ENCODE measurements at regions not wholly inside any gene's neighbourhood (a gene's known extent, or its start where the extent isn't known, plus 50 kb on each side); places are given as distances from the start of the nearest gene placed in this dataset.
"Not testable (repeated sequence)": the region's sequence is repeated elsewhere in the genome, so short reads cannot be mapped to it uniquely, and the experiment has no call there.

DNA sequence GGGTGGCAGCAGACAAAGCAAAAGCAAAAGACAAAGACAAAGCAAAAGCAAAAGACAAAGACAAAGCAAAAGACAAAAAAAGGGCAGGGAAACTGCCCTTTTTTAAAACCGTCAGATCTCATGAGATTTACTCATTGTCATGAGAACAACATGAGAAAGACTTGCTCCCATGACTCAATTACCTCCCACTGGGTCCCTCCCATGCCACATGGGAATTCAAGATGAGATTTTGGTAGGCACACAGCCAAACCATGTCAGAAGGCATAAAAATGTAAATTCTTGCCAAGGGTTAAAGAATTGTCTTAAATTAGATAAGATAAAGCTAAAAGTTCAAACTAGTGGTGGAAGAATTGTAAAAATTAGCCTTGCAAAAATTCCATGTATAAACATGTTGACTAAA is 419.7 kb downstream of the TRAM1L1 start:
- DNase-seq (ENCODE audit: low spot score): no peak

DNA sequence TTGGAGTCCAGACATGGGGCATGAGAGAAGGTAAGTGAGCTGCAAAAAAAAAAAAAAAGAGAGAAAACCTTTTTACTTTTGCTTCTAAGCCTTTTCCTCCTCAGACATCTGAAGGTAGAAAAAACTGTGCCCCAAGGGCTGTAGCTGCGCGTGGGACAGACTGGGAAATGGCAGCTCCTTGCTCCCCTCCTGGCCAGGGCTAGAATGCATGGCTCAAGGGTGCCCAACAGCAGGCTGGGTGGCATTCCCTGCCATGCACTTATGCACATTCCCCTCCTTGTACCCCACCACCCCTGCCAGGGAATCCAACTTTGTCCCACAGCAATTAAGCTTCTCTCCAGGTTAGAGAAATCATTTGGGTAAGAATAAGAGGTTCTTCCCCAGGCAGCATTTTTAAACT is 421.2 kb downstream of the TRAM1L1 start:
- DNase-seq (ENCODE audit: low spot score): no peak

DNA sequence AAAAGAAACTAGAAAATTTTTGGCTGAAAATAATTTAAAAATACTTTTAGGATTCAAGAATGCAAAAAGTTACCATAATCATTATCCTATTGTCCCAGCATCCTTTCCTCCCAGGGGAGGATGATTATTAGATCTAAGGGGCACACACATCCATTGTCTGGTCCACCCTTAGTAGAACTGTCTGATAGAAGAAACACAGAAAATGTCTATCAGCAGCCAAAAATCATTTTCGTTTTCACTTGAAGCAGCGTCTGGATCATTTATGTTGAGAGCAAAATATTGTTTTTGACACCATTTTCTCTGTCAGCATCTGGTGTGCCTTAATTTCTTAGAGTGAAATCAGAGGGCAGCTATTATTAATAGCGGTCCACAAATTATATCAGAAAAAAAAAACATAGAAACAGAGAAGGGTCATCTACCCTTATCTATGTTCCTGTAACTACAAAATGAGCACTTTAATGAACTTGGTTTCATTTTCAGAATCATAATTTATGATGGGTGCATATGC is 446.3 kb downstream of the TRAM1L1 start:
- DNase-seq (ENCODE audit: low spot score): no peak

DNA sequence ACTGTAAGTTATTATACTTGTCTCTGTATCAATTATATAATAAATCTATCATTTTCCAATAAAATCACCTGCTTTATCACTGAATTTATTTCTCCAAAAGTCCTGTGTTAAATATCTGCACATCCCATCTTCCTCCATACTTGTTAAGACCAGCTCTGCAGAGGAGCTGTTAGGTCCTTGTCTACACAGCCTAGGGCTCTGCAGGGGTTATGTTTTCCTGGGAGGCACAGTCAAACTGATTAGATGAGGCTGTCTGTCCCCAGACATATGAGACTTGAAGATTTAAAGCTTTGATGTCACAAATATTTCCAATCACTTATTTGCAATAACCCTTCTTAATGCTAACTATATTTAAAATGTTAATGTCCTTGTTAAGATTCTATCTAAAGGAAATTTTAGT is 446.8 kb downstream of the TRAM1L1 start:
- no peak for DNase-seq (ENCODE audit: low spot score)

DNA sequence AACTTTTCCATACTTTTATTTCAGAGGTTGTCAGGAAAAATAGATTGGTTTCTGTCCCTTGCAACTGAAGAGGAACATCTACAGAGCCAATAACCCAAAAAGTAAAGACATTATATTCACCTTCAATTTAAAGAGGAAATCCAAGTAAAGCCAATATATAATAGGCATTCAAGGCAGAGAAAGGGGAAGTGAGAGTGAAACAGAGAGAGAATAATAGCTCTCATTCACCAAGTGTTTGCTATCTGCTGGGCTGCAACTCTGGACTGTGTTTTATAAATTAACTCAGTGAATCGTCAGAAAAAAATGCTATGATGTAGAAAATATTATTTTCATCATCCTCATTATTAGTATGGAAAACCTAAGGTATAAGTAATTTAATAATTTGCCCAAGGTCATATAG is 448.5 kb downstream of the TRAM1L1 start:
- no peak for DNase-seq (ENCODE audit: low spot score)

DNA sequence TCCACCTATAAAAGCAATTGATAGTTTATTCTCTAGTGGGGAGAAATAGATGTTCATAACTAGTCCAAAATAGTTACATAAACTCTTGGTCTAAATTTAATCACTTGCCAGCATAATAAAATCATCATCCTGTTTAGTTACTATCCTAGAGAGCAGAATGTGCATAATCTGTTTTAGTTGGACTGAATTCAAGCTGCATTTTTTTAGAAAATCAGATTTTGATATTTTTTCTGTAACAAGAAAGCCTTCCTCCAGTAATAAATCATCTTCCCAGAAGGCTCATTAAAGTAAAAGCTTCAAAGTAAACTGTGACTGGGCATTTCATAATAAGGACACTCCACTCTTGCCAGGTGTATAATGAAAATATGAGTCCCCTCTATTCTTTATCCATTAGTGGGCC is 453.1 kb downstream of the TRAM1L1 start:
- DNase-seq (ENCODE audit: low spot score): no peak

DNA sequence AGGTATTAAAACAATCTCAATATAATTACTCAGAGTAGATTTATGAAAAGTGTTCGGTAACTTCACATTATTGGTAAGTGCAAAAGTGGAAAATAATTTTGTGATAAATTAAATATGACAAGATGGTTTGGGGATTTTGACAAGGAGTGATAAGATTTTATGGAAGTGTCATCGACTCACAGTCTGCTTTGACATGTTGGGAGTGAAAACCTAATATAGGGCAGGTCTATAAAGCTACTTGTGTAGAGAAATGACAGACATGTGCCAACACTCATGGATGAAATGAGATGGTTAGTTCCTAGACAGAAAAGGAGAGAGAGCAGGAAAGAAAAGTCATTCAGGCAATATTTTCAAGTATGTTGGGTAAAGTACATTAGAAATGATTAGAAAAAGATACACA is 456.8 kb downstream of the TRAM1L1 start:
- DNase-seq (ENCODE audit: low spot score): no peak

DNA sequence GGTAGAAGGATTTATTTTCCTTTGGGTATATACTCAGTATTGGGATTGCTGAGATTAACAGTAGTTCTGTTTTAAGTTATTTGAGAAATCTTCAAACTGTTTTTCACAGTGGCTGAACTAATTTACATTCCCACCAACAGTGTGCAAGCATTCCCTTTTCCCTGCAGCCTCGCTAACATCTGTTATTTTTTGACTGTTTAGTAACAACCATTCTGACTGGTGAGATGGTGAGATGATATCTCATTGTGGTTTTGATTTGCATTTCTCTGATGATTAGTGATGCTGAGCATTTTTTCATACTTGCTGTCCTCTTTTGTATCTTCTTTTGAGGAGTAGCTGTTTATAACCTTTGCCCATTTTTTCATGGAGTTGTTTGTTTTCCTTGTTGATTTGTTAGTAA is 457.8 kb downstream of the TRAM1L1 start:
- no peak for DNase-seq (ENCODE audit: low spot score)

DNA sequence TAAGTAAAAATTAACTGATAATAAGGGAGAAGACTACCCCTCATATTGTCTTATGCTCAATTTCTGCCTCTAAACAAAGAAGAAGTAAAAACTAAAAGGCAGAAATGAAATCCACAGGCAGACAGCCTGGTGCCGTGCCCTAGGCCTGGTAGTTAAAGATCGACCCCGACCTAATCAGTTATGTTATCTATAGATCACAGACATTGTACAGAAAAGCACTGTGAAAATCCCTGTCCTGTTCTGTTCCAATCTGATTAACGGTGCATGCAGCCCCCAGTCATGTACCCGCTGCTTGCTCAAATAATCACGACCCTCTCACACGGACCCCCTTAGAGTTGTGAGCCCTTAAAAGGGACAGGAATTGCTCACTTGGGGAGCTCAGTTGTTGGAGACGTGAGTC is 465.9 kb downstream of the TRAM1L1 start:
- DNase-seq (ENCODE audit: low spot score): not testable (repeated sequence)

DNA sequence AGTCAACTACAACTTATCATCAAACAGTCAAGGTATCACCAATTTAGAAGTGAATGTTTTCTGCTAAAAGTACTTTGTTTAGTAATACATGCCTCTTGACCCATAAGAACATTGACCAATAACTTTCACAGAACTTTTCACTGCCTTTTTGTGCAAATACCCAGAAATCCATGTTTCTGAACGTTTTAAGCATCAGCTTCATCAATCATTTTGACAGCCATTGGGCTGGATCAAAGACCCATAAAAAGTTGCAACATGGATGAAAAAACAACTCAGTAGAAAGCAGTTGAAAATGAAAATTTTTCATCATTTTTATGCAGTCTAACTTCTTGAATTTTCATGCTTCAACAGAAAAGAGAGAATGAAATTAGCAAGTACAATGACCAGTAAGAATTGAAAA is 466.7 kb downstream of the TRAM1L1 start:
- DNase-seq (ENCODE audit: low spot score): no peak

DNA sequence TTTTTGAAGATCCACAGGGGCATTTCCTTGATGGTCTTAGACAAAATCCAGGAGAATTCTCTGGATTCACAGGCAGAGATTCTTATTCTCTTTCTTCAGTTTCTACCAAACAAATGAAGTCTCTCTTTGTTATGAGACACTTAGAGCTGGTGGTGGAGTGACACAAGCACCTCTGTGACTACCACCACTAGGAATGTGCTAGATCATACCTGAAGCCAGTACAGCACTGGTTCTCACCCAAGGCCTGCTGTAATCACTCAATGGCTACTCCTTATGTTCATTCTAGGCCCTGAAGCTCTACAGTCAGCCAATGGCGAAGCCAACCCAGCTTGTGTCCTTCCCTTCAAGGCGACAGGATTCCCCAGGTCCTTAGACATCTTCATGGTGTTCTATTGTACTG is 482.3 kb downstream of the TRAM1L1 start:
- no peak for DNase-seq (ENCODE audit: low spot score)

DNA sequence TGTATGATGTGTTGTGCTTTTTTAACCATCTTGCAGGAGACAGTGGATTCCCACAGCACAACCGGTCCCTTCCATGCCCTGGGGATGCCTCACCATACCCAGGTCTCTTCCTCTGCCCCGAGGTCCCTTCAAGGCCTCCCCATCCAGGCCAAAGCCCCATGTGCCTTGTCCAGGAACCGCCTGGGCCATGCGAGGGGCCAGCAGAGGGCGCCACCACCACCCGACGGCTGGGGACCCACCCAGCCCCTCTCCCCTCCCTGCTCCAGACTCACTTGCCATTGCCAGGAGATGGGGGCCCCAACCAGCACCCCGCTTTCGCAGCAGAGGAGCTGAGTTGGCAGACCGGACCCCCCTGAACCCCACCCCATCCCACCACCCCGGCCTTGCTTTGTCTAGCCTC is 485.5 kb downstream of the TRAM1L1 start:
- DNase-seq (ENCODE audit: low spot score): no peak

DNA sequence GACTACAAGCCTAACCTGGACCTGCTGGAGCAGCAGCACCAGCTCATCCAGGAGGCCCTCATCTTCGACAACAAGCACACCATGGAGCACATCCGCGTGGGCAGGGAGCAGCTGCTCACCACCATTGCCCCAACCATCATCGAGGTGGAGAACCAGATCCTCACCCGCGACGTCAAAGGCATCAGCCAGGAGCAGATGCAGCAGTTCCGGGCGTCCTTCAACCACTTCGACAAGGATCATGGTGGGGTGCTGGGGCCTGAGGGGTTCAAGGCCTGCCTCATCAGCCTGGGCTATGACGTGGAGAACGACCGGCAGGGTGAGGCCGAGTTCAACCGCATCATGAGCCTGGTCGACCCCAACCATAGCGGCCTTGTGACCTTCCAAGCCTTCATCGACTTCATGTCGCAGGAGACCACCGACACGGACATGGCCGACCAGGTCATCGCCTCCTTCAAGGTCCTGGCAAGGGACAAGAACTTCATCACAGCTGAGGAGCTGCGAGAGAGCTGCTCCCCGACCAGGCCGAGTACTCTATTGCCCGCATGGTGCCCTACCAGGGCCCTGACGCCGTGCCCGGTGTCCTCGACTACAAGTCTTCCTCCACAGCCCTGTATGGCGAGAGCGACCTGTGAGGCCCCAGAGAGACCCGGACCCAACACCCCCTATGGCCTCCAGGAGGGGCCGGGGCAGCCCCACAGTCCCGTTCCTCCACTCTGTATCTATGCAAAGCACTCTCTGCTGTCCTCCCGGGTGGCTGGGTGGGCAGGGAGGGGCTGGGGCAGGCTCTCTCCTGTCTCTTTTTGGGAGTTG is 486.2 kb downstream of the TRAM1L1 start:
- DNase-seq (ENCODE audit: low spot score): no peak

DNA sequence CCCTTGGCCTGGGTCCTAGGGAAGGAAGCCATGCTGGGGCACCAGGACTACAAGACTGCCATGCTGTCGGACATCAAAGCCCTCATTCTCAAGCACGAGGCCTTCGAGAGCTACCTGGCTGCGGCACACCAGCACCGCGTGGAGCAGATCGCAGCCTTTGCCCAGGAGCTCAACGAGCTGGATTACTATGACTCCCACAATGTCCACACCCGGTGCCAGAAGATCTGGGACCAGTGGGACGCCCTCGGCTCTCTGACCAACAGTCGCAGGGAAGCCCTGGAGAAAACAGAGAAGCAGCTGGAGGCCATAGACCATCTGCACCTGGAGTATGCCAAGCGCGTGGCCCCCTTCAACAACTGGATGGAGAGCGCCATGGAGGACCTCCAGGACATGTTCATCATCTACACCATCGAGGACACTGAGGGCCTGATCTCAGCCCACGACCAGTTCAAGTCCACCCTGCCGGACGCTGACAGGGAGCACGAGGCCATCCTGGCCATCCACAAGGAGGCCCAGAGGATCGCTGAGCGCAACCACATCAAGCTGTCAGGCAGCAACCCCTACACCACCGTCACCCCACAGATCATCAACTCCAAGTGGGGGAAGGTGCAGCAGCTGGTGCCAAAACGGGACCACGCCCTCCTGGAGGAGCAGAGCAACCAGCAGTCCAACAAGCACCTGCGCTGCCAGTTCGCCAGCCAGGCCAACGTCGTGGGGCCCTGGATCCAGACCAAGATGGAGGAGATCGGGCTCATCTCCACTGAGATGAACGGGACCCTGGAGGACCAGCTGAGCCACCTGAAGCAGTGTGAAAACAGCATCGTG is 487.0 kb downstream of the TRAM1L1 start:
- no peak for DNase-seq (ENCODE audit: low spot score)

DNA sequence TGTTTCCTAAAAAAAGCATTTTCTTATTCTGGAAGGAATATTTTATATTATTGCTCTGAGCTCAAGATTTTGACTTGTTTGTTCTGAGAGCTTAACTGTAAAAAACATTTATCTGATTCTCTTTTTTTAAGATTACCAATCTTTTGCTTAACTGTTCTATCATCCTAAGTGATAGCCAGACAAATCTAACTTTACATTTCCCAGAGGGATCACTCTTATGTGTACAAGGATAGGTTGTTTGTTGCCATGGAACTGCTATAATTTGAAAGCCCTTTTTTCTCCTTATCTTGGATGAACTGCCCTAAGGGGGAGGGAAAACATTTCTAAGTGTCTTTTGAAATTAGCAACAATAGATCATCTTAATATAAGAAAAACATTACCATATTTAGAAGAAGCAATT is 494.7 kb downstream of the TRAM1L1 start:
- no peak for DNase-seq (ENCODE audit: low spot score)

DNA sequence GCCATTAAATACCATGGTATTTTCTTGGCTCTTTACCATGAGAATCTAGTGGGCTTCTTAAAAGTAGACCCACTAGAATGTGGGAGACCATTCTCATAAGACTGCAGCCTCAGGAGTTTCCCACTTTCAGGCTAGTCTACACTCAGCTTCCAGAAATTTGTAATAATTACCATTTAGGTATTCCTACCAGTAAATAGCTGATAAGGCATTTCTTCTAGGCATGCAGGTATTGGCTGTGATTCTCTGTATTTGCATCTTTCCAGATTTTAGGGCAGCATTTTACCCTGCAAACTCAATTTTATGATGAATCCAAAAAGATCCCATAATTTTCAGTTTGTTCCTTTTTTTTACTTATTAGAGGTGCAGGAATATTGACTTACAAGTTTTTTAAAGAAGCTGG is 496.6 kb downstream of the TRAM1L1 start:
- no peak for DNase-seq (ENCODE audit: low spot score)

DNA sequence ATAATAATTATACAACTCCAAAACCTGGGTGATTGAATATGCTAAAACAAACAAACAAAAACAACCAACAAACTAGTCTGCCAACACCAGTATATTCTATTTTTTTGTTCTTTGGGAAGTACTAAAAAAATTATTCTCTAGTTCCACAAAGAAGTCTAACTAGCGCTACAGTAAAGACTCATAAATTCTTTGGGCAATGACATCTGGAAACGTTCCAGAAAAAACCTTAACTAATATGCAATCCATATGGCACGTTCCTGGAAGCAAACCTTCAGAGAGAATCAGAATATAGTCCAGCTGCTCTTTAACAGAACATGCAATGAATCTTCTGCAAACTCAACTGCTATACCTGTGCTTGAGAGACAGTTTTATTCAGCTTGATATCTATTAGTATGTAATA is 500.1 kb downstream of the TRAM1L1 start:
- DNase-seq (ENCODE audit: low spot score): no peak

DNA sequence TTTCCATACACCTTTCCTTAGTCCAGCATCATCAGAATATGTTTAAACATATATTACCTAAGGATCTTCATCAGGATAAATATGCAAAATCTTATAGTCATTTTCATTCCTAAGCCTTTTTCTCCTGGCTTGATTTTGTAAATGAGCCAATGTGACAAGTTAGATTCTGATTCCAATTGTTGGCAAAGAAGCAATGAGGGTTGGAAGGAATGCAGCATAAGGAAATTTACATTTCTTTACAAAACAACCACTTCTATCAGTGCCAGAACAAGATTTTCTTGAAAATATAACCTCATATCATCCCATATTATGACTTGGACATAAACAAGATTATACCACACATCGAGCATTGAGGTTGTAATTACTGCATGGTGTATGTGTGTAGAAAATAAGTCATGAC is 508.1 kb downstream of the TRAM1L1 start:
- DNase-seq (ENCODE audit: low spot score): no peak

DNA sequence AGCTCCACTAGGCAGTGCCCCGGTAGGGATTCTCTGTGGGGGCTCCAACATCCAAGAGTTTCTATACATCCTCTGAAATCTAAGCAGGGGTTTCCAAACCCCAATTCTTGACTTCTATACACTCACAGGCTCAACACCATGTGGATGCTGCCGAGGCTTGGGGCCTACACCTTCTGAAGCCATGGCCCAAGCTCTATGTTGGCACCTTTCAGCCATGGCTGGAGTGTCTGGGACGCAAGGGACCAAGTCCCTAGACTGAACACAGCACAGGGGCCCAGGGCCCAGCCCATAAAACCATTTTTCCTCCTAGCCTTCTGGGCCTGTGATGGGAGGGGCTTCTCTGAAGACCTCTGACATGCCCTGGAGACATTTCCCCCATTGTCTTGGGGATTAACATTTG is 511.8 kb downstream of the TRAM1L1 start:
- DNase-seq (ENCODE audit: low spot score): no peak

DNA sequence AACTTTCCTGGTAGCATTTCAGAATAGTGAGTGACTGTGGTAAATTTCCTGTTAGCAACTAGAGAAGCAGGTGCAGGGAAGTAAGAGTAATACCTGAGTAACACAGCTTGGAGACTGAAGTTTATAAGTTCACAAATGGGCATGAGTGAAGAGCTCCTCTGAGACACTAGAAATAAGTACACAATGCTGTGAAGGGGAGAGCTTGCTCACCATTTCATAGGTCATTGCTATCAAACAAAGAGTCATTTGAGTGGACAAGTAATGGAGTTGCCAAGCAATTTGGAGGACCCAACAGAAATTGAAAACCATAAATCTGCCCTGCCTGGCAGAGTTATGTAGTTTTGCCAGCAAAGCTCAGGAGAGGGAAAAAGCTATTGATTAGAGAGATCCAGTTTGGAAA is 523.6 kb downstream of the TRAM1L1 start:
- DNase-seq (ENCODE audit: low spot score): no peak

DNA sequence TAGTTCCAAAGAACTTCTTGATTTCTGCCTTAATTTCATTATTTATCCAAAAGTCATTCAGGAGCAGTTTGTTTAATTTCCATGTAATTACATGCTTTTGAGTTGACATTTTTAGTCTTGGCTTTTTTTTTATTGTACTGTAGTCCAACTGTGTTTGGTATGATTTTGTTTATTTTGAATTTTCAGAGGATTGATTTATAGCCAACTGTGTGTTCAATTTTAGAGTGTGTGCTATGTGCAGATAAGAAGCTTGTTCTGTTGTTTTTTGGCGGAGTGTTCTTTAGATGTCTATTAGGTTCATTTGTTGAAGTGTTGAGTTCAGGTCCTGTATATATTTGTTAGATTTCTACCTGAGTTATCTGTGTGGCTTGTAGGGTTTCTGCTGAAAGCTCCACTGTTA is 533.6 kb downstream of the TRAM1L1 start:
- no peak for DNase-seq (ENCODE audit: low spot score)

DNA sequence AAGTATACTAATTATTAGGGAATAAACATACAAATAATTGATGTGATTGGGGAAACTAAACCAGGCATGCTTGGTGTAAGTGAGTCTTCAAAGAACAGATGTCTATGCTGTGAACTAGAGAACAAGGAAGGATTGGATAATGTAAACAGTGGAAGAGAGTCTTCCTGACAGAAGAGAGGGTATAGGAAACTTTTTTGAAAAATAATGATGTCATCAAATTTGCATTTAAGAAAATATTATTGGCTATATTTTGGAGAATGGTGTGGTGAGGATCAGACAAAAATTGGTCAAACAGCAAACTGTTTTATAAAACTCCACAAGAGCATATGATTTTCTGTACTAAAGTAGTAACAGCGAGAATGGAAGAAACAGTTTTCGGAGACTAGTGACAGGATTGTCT is 537.7 kb downstream of the TRAM1L1 start:
- no peak for DNase-seq (ENCODE audit: low spot score)

DNA sequence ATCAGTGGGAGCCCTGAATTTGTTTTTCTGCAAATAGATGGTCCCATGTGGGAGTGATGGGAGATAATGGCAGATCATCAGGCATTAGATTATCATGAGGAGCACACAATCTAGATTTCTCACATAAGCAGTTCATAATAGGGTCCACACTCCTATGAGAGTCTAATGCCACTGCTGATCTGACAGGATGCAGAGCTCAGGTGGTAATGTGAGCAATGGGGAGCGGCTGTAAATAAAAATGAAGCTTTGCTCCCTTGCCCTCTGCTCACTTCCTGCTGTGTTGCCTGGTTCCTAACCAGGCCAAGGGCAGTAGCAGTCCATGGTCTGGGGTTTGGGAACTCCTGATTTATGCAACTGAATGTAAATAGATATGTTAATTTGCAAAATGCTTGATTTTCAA is 538.6 kb downstream of the TRAM1L1 start:
- DNase-seq (ENCODE audit: low spot score): no peak

All from HuH-7.5 (cell line).